ENCODE measurements at regions not wholly inside any gene's neighbourhood (a gene's known extent, or its start where the extent isn't known, plus 50 kb on each side); places are given as distances from the start of the nearest gene placed in this dataset.

- no peaks in the 10 kb centered on the region for H3K9me3 ChIP-seq (ENCODE audit: control insufficient read depth, low read depth, low read length)
- no peaks in the 10 kb centered on the region for H3K23me2 ChIP-seq (ENCODE audit: insufficient read length, low read depth, low read length, poor library complexity, severe bottlenecking)
- H4K91ac ChIP-seq (ENCODE audit: insufficient read length, low read depth, low read length): no peak overlapping the region
- no peak overlapping the region for H3K4ac ChIP-seq (ENCODE audit: low read depth, low read length)
- no peak overlapping the region for H2BK20ac ChIP-seq (ENCODE audit: low read depth, low read length, poor library complexity, severe bottlenecking)
- Mint-ChIP-seq H3K4me1 (no peaks in the 10 kb centered on the region), H3K9me3 (peaks cover 26 to 29% of the 10 kb centered on the region in 2 experiments), H3K27ac (no peak overlapping the region), H3K27me3 (ENCODE audit: low read depth) (no peaks in the 10 kb centered on the region), H3K4me3 (no peak overlapping the region), H3K36me3 (ENCODE audit: insufficient read depth in 1 of 3, low read depth in 3 of 3) (peaks cover 7 to 28% (median 10%) of the 10 kb centered on the region in 3 experiments)
- no CpG with 5 or more reads among the region's 3 CpGs for WGBS (ENCODE audit: extremely low coverage, insufficient read length, low lambda C conversion rate)
- no peak overlapping the region for H3K27ac ChIP-seq (ENCODE audit: insufficient read length, low read depth, low read length)
- H3K4me1 ChIP-seq (ENCODE audit: insufficient read depth, low read length): no peaks in the 10 kb centered on the region
- H2BK12ac ChIP-seq (ENCODE audit: insufficient read length, low read depth, low read length): no peak overlapping the region
- no peaks in the 10 kb centered on the region for H3K27me3 ChIP-seq (ENCODE audit: insufficient read depth, low read length)
- no peak overlapping the region for H4K8ac ChIP-seq (replicated peaks; ENCODE audit: insufficient read length, low read depth, low read length)
- H3K79me1 ChIP-seq (ENCODE audit: insufficient read depth, low read depth, low read length, poor library complexity, severe bottlenecking): no peaks in the 10 kb centered on the region
- H2BK120ac ChIP-seq (ENCODE audit: low read depth, low read length, poor library complexity, severe bottlenecking): no peak overlapping the region
- no peak overlapping the region for H2AFZ ChIP-seq (ENCODE audit: low read length)
- H3K23ac ChIP-seq (ENCODE audit: insufficient read length, low read depth, low read length): no peak overlapping the region
- no peak overlapping the region for H3T11ph ChIP-seq (ENCODE audit: low read length)
- H2BK5ac ChIP-seq (ENCODE audit: insufficient read length, low read length): no peak overlapping the region
- H2AK5ac ChIP-seq (ENCODE audit: insufficient read length, low read length): no peak overlapping the region
- DNase-seq: no peak
- H2BK15ac ChIP-seq (ENCODE audit: low read depth, low read length): no peak overlapping the region
- no peak overlapping the region for H3K56ac ChIP-seq (ENCODE audit: insufficient read length, low read depth, low read length)
- H3K14ac ChIP-seq (ENCODE audit: insufficient read depth, low read length): no peak overlapping the region
- no peak overlapping the region for H3K18ac ChIP-seq (ENCODE audit: insufficient read length, low read depth, low read length)
- no peak overlapping the region for H3K9ac ChIP-seq (ENCODE audit: extremely low read depth, insufficient read length, low read length)
- H3K79me2 ChIP-seq (ENCODE audit: insufficient read depth, low read length): no peaks in the 10 kb centered on the region
- no peak overlapping the region for H4K5ac ChIP-seq (ENCODE audit: insufficient read length, low read depth, low read length)
- no peaks in the 10 kb centered on the region for H4K20me1 ChIP-seq (ENCODE audit: control insufficient read depth, insufficient read depth, insufficient read length)
- H3K4me2 ChIP-seq (ENCODE audit: insufficient read depth, insufficient read length, low read length): no peak overlapping the region
- TF ChIP-seq, protein P1, sequence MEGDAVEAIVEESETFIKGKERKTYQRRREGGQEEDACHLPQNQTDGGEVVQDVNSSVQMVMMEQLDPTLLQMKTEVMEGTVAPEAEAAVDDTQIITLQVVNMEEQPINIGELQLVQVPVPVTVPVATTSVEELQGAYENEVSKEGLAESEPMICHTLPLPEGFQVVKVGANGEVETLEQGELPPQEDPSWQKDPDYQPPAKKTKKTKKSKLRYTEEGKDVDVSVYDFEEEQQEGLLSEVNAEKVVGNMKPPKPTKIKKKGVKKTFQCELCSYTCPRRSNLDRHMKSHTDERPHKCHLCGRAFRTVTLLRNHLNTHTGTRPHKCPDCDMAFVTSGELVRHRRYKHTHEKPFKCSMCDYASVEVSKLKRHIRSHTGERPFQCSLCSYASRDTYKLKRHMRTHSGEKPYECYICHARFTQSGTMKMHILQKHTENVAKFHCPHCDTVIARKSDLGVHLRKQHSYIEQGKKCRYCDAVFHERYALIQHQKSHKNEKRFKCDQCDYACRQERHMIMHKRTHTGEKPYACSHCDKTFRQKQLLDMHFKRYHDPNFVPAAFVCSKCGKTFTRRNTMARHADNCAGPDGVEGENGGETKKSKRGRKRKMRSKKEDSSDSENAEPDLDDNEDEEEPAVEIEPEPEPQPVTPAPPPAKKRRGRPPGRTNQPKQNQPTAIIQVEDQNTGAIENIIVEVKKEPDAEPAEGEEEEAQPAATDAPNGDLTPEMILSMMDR (conservative IDR thresholded peaks at IDR 0.05): no peak
These were observed 2269.3 kb upstream of the RAG2 start for GRCh38 chr11:38867338-38867737.
